ENCODE measurements at regions not wholly inside any gene's neighbourhood (a gene's known extent, or its start where the extent isn't known, plus 50 kb on each side); places are given as distances from the start of the nearest gene placed in this dataset.

DNA sequence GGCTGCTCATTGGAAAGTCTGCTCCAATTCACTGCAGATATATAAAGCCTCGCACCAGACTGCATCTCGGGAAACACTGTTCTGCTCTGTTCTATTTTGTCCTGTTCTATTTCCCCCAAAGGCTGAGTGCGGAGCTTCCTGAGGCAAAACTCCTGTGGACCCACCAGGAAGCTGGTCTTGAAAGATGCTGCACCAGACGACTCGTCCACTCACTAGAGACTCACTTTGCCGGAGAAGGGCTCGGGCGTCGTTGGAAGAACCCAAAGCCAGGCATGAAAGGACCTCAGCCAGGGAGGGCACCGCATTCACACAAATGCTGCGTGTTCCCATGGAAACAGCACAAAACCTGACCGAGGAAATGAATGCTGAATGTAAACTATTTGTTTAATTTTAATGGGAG lies 331.2 kb upstream of the SFSWAP start:
- POLR2A ChIA-PET: no interaction called here
- DNase-seq (ENCODE audit: extremely low spot score): no peak
- CTCF ChIA-PET: no interaction called here
- TF ChIP-seq L3MBTL2 (conservative IDR thresholded peaks at IDR 0.05) (no peak), SP1 (IDR thresholded peaks at IDR 0.05) (no peak), BHLHE40 (IDR thresholded peaks at IDR 0.05; ENCODE audit: borderline replicate concordance) (no peak), FOXK2 (IDR thresholded peaks at IDR 0.05) (no peak), FOXM1 (IDR thresholded peaks at IDR 0.05; ENCODE audit: borderline replicate concordance) (no peak), LEF1 (IDR thresholded peaks at IDR 0.05; ENCODE audit: borderline replicate concordance) (no peak), NFRKB (IDR thresholded peaks at IDR 0.05) (no peak), FOXA1 (IDR thresholded peaks at IDR 0.05) (no peak), ELF4 (IDR thresholded peaks at IDR 0.05) (no peak), CTBP1 (IDR thresholded peaks at IDR 0.05; ENCODE audit: borderline replicate concordance) (no peak), ZNF384 (IDR thresholded peaks at IDR 0.05) (no peak), SUZ12 (IDR thresholded peaks at IDR 0.05) (no peak), HDGF (IDR thresholded peaks at IDR 0.05; ENCODE audit: borderline replicate concordance) (no peak), TARDBP (IDR thresholded peaks at IDR 0.05) (no peak), ARNT (IDR thresholded peaks at IDR 0.05) (no peak)
- TF ChIP-seq, protein P1, sequence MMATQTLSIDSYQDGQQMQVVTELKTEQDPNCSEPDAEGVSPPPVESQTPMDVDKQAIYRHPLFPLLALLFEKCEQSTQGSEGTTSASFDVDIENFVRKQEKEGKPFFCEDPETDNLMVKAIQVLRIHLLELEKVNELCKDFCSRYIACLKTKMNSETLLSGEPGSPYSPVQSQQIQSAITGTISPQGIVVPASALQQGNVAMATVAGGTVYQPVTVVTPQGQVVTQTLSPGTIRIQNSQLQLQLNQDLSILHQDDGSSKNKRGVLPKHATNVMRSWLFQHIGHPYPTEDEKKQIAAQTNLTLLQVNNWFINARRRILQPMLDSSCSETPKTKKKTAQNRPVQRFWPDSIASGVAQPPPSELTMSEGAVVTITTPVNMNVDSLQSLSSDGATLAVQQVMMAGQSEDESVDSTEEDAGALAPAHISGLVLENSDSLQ (IDR thresholded peaks at IDR 0.05): no peak

DNA sequence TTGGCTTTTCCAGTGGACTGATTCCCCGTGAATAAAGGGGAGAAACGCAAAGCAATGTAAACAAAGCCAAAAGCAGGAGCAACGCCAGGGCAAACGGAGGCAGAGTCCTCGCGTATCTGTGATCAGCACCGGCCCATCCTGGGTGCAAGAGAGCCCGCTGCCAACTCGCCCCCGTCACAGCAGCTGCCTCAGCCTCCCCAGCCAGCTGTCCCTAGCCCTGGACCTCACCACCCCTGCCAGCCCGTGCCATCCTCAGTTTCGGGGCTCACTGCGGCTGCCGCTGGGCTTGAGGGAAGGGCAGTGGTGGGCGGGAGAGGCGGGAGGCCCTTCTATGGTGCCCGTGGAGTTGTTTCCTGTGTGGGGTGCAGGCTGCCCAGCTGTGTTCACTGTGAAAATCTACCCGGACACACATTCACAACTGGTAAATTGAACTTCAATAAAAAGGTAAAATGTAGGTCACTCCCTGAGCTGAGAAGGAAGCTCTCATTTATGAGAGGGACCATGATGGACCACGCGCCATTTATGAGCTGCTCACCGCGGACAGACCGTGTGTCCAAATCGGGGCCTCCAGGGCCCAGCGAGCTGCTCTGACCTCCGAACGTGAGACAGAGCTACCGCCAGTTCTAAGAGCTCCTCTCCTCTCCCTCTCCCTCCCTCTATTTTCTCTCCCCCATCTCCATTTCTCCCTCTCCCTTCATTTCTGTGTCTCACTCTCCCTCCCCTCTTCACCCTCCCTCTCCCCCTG lies 330.5 kb upstream of the SFSWAP start:
- CTCF ChIA-PET: no interaction called here
- DNase-seq (ENCODE audit: extremely low spot score): no peak
- POLR2A ChIA-PET: no interaction called here
- TF ChIP-seq ELF4 (IDR thresholded peaks at IDR 0.05): no peak
- TF ChIP-seq FOXK2 (IDR thresholded peaks at IDR 0.05): no peak
- TF ChIP-seq L3MBTL2 (conservative IDR thresholded peaks at IDR 0.05): no peak
- TF ChIP-seq, protein P1 (IDR thresholded peaks at IDR 0.05): no peak
- no peak for TF ChIP-seq FOXM1 (IDR thresholded peaks at IDR 0.05; ENCODE audit: borderline replicate concordance)
- TF ChIP-seq LEF1 (IDR thresholded peaks at IDR 0.05; ENCODE audit: borderline replicate concordance): no peak
- no peak for TF ChIP-seq FOXA1 (IDR thresholded peaks at IDR 0.05)
- TF ChIP-seq NFRKB (IDR thresholded peaks at IDR 0.05): no peak
- TF ChIP-seq CTBP1 (IDR thresholded peaks at IDR 0.05; ENCODE audit: borderline replicate concordance): no peak
- TF ChIP-seq TARDBP (IDR thresholded peaks at IDR 0.05): no peak
- no peak for TF ChIP-seq ARNT (IDR thresholded peaks at IDR 0.05)
- no peak for TF ChIP-seq BHLHE40 (IDR thresholded peaks at IDR 0.05; ENCODE audit: borderline replicate concordance)
- no peak for TF ChIP-seq HDGF (IDR thresholded peaks at IDR 0.05; ENCODE audit: borderline replicate concordance)
- no peak for TF ChIP-seq SUZ12 (IDR thresholded peaks at IDR 0.05)
- no peak for TF ChIP-seq SP1 (IDR thresholded peaks at IDR 0.05)

- CTCF ChIA-PET: no interaction called here
- DNase-seq (ENCODE audit: extremely low spot score): no peak
- TF ChIP-seq LEF1 (IDR thresholded peaks at IDR 0.05; ENCODE audit: borderline replicate concordance): no peak
- TF ChIP-seq FOXA1 (IDR thresholded peaks at IDR 0.05): no peak
- no peak for TF ChIP-seq FOXM1 (IDR thresholded peaks at IDR 0.05; ENCODE audit: borderline replicate concordance)
- TF ChIP-seq, protein P1 (IDR thresholded peaks at IDR 0.05): no peak
- no peak for TF ChIP-seq HDGF (IDR thresholded peaks at IDR 0.05; ENCODE audit: borderline replicate concordance)
- TF ChIP-seq TARDBP (IDR thresholded peaks at IDR 0.05): no peak
- TF ChIP-seq SP1 (IDR thresholded peaks at IDR 0.05): no peak
- POLR2A ChIA-PET: no interaction called here
These were observed 329.8 kb upstream of the SFSWAP start for GRCh38 chr12:131380965-131381705.

DNA sequence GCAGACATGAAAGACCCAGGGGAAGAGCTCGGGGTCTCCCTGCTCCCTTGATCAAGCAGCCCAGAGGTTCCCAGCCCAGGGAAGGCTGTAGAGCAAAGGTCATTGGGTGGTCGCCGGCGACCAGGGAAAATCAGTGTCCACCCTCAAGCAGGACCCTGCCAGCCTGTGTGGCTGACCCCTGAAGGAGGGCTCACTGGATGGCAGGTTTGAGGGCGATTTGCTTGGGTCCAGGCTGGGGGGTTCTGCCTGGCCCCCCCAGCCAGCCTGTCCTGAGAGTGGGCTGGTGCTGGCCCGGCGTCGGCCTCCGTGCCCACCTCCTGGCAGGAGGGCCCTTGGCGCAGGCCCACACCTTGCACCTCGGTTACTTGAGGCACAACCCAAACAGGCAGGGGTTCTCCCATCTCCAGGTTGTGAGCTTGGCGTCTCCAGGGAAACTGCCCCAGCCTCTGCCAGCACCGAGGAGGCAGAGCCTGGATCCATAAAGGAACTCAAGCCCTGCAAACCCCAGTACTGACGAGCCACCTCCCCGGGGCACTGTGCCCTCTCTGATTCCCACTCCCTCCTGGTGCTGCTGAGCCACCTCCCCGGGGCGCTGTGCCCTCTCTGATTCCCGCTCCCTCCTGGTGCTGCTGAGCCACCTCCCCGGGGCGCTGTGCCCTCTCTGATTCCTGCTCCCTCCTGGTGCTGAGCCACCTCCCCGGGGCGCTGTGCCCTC lies 329.0 kb upstream of the SFSWAP start:
- ChIA-PET POLR2A (no interaction called here), CTCF (no interaction called here)
- no peak for TF ChIP-seq ZNF384 (IDR thresholded peaks at IDR 0.05)
- TF ChIP-seq BHLHE40 (IDR thresholded peaks at IDR 0.05; ENCODE audit: borderline replicate concordance): no peak
- TF ChIP-seq LEF1 (IDR thresholded peaks at IDR 0.05; ENCODE audit: borderline replicate concordance): no peak
- TF ChIP-seq SUZ12 (IDR thresholded peaks at IDR 0.05): no peak
- TF ChIP-seq HDGF (IDR thresholded peaks at IDR 0.05; ENCODE audit: borderline replicate concordance): no peak
- TF ChIP-seq ELF4 (IDR thresholded peaks at IDR 0.05): no peak
- no peak for TF ChIP-seq TARDBP (IDR thresholded peaks at IDR 0.05)
- TF ChIP-seq SP1 (IDR thresholded peaks at IDR 0.05): no peak
- TF ChIP-seq NFRKB (IDR thresholded peaks at IDR 0.05): no peak
- no peak for DNase-seq (ENCODE audit: extremely low spot score)

GRCh38 chr12:131383291-131383690 lies 327.6 kb upstream of the SFSWAP start:
- CTCF ChIA-PET: no interaction called here
- TF ChIP-seq ZNF384 (IDR thresholded peaks at IDR 0.05) (no peak), NFRKB (IDR thresholded peaks at IDR 0.05) (no peak), FOXA1 (IDR thresholded peaks at IDR 0.05) (no peak), FOXM1 (IDR thresholded peaks at IDR 0.05; ENCODE audit: borderline replicate concordance) (no peak), CTBP1 (IDR thresholded peaks at IDR 0.05; ENCODE audit: borderline replicate concordance) (no peak), SP1 (IDR thresholded peaks at IDR 0.05) (no peak), LEF1 (IDR thresholded peaks at IDR 0.05; ENCODE audit: borderline replicate concordance) (no peak), FOXK2 (IDR thresholded peaks at IDR 0.05) (no peak), SUZ12 (IDR thresholded peaks at IDR 0.05) (no peak), TARDBP (IDR thresholded peaks at IDR 0.05) (no peak)
- POLR2A ChIA-PET: no interaction called here
- no peak for DNase-seq (ENCODE audit: extremely low spot score)
